ENCODE measurements at regions not wholly inside any gene's neighbourhood (a gene's known extent, or its start where the extent isn't known, plus 50 kb on each side); places are given as distances from the start of the nearest gene placed in this dataset.

GRCh38 chr11:115632061-115632460 lies 127.8 kb upstream of the CADM1 start:
- H3K4me1 ChIP-seq (ENCODE audit: insufficient read depth, low read length, severe bottlenecking): no peaks in the 10 kb centered on the region
- no peak overlapping the region for H3K27ac ChIP-seq (ENCODE audit: low read depth, low read length, poor library complexity, severe bottlenecking)
- no peaks in the 10 kb centered on the region for H4K20me1 ChIP-seq (ENCODE audit: insufficient read depth, low read length)
- TF ChIP-seq EZH2 (IDR thresholded peaks at IDR 0.05; ENCODE audit: borderline replicate concordance, low read length): no peak
- TF ChIP-seq CTCF (IDR thresholded peaks at IDR 0.05; ENCODE audit: low read length): no peak
- no peak overlapping the region for H3K4me2 ChIP-seq (ENCODE audit: low read length)
- no peaks in the 10 kb centered on the region for H3K9me3 ChIP-seq (ENCODE audit: low read length)
- H3K36me3 ChIP-seq (ENCODE audit: insufficient read depth, low read length): no peaks in the 10 kb centered on the region
- no peaks in the 10 kb centered on the region for H3K27me3 ChIP-seq (ENCODE audit: insufficient read depth, low read length)
- H3K4me3 ChIP-seq (ENCODE audit: low read depth, low read length, poor library complexity, severe bottlenecking): no peak overlapping the region
- no peaks in the 10 kb centered on the region for H3F3A ChIP-seq (ENCODE audit: insufficient read depth, low read length)
- H3K9me2 ChIP-seq (ENCODE audit: low read depth, low read length): no peaks in the 10 kb centered on the region
- H3K9ac ChIP-seq (ENCODE audit: low read length): no peak overlapping the region
- H2AFZ ChIP-seq (ENCODE audit: low read length): no peak overlapping the region
- no peaks in the 10 kb centered on the region for H3K79me2 ChIP-seq (ENCODE audit: insufficient read depth, low read length)

- H3K36me3 ChIP-seq (ENCODE audit: insufficient read depth, low read length): no peaks in the 10 kb centered on the region
- TF ChIP-seq EZH2 (IDR thresholded peaks at IDR 0.05; ENCODE audit: borderline replicate concordance, low read length): no peak
- TF ChIP-seq CTCF (IDR thresholded peaks at IDR 0.05; ENCODE audit: low read length): no peak
- no peak overlapping the region for H2AFZ ChIP-seq (ENCODE audit: low read length)
Observed at GRCh38 chr11:115631609-115632008, 127.4 kb upstream of the CADM1 start.

GRCh38 chr11:115630214-115630613 lies 126.0 kb upstream of the CADM1 start:
- H2AFZ ChIP-seq (ENCODE audit: low read length): no peak overlapping the region
- H3K4me3 ChIP-seq (ENCODE audit: low read depth, low read length, poor library complexity, severe bottlenecking): no peak overlapping the region
- no peaks in the 10 kb centered on the region for H3K36me3 ChIP-seq (ENCODE audit: insufficient read depth, low read length)
- H3K27ac ChIP-seq (ENCODE audit: low read depth, low read length, poor library complexity, severe bottlenecking): no peak overlapping the region
- no peaks in the 10 kb centered on the region for H3F3A ChIP-seq (ENCODE audit: insufficient read depth, low read length)
- TF ChIP-seq EZH2 (IDR thresholded peaks at IDR 0.05; ENCODE audit: borderline replicate concordance, low read length) (no peak), CTCF (IDR thresholded peaks at IDR 0.05; ENCODE audit: low read length) (no peak)
- H3K9me3 ChIP-seq (ENCODE audit: low read length): no peaks in the 10 kb centered on the region
- no peaks in the 10 kb centered on the region for H3K9me2 ChIP-seq (ENCODE audit: low read depth, low read length)
- H3K9ac ChIP-seq (ENCODE audit: low read length): no peak overlapping the region
- H3K79me2 ChIP-seq (ENCODE audit: insufficient read depth, low read length): no peaks in the 10 kb centered on the region
- no peak overlapping the region for H3K4me2 ChIP-seq (ENCODE audit: low read length)
- no peaks in the 10 kb centered on the region for H3K4me1 ChIP-seq (ENCODE audit: insufficient read depth, low read length, severe bottlenecking)
- H3K27me3 ChIP-seq (ENCODE audit: insufficient read depth, low read length): no peaks in the 10 kb centered on the region
- no peaks in the 10 kb centered on the region for H4K20me1 ChIP-seq (ENCODE audit: insufficient read depth, low read length)

More at GRCh38 chr11:115631609-115632008, 127.4 kb upstream of the CADM1 start:
- no peaks in the 10 kb centered on the region for H3K9me3 ChIP-seq (ENCODE audit: low read length)
- no peak overlapping the region for H3K4me3 ChIP-seq (ENCODE audit: low read depth, low read length, poor library complexity, severe bottlenecking)
- no peak overlapping the region for H3K4me2 ChIP-seq (ENCODE audit: low read length)
- H4K20me1 ChIP-seq (ENCODE audit: insufficient read depth, low read length): no peaks in the 10 kb centered on the region
- H3K9ac ChIP-seq (ENCODE audit: low read length): no peak overlapping the region
- H3K4me1 ChIP-seq (ENCODE audit: insufficient read depth, low read length, severe bottlenecking): no peaks in the 10 kb centered on the region
- no peaks in the 10 kb centered on the region for H3K79me2 ChIP-seq (ENCODE audit: insufficient read depth, low read length)
- H3K27me3 ChIP-seq (ENCODE audit: insufficient read depth, low read length): no peaks in the 10 kb centered on the region
- no peaks in the 10 kb centered on the region for H3F3A ChIP-seq (ENCODE audit: insufficient read depth, low read length)
- H3K27ac ChIP-seq (ENCODE audit: low read depth, low read length, poor library complexity, severe bottlenecking): no peak overlapping the region
- no peaks in the 10 kb centered on the region for H3K9me2 ChIP-seq (ENCODE audit: low read depth, low read length)

Measured in OCI-LY1 (cell line).